GM21825 (cell line): ENCODE measurements at regions not wholly inside any gene's neighbourhood (a gene's known extent, or its start where the extent isn't known, plus 50 kb on each side); places are given as distances from the start of the nearest gene placed in this dataset.
"Not testable (repeated sequence)": the region's sequence is repeated elsewhere in the genome, so short reads cannot be mapped to it uniquely, and the experiment has no call there.

Experiments
- ATAC-seq: cut with Tn5 transposase; IDR thresholded peaks from one replicate; pipeline ENCODE4 v1.9.1; 2021; ENCODE audit warnings: mild to moderate bottlenecking, moderate library complexity; ENCODE audit not compliant: unreplicated experiment

- not testable (repeated sequence) for ATAC-seq
Measured at GRCh38 chr15:22665059-22665702, 121.3 kb upstream of the NIPA1 start.

GRCh38 chr15:22665711-22666110 lies 120.7 kb upstream of the NIPA1 start:
- ATAC-seq = not testable (repeated sequence)

- not testable (repeated sequence) for ATAC-seq
Measured at GRCh38 chr15:22684786-22685185, 101.7 kb upstream of the NIPA1 start.

GRCh38 chr15:22699881-22700280 lies 86.6 kb upstream of the NIPA1 start:
- ATAC-seq = not testable (repeated sequence)

GRCh38 chr15:22710831-22711341 lies 75.6 kb upstream of the NIPA1 start:
- ATAC-seq = not testable (repeated sequence)

GRCh38 chr15:22713933-22714332 lies 72.5 kb upstream of the NIPA1 start:
- not testable (repeated sequence) for ATAC-seq

GRCh38 chr15:22714358-22715132 lies 71.9 kb upstream of the NIPA1 start:
- ATAC-seq = not testable (repeated sequence)

GRCh38 chr15:22715133-22715845 lies 71.2 kb upstream of the NIPA1 start:
- not testable (repeated sequence) for ATAC-seq

GRCh38 chr15:22719980-22720379 lies 66.5 kb upstream of the NIPA1 start:
- ATAC-seq = not testable (repeated sequence)

- ATAC-seq = not testable (repeated sequence)
Measured at GRCh38 chr15:22726104-22726503, 60.3 kb upstream of the NIPA1 start.

GRCh38 chr15:22735067-22735466 lies 51.4 kb upstream of the NIPA1 start:
- not testable (repeated sequence) for ATAC-seq

GRCh38 chr15:22735781-22736180 lies 50.7 kb upstream of the NIPA1 start:
- no peak for ATAC-seq

- ATAC-seq = not testable (repeated sequence)
Measured at GRCh38 chr15:22736200-22736599, 50.2 kb upstream of the NIPA1 start.
